ENCODE measurements at regions not wholly inside any gene's neighbourhood (a gene's known extent, or its start where the extent isn't known, plus 50 kb on each side); places are given as distances from the start of the nearest gene placed in this dataset.

DNA sequence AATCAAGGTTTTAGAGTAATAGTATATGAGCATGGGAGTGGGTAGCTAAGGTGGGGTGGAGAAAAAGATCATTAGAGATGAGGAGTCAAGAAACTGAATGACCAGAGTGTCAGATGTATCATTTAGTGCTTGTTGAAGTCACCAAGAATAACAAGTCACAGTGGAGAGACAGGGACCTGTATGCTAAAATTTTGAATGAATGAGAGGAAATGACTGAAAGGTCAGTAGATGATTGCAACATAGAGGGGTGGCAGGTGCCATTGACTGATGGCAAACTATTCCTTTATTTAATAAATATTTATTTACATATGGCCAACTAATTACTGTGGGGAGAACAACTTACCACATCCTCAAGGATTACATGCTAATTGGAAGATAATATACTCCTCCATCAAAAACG is 75.0 kb upstream of the ANKRD28 start:
- TF ChIP-seq, protein P1, sequence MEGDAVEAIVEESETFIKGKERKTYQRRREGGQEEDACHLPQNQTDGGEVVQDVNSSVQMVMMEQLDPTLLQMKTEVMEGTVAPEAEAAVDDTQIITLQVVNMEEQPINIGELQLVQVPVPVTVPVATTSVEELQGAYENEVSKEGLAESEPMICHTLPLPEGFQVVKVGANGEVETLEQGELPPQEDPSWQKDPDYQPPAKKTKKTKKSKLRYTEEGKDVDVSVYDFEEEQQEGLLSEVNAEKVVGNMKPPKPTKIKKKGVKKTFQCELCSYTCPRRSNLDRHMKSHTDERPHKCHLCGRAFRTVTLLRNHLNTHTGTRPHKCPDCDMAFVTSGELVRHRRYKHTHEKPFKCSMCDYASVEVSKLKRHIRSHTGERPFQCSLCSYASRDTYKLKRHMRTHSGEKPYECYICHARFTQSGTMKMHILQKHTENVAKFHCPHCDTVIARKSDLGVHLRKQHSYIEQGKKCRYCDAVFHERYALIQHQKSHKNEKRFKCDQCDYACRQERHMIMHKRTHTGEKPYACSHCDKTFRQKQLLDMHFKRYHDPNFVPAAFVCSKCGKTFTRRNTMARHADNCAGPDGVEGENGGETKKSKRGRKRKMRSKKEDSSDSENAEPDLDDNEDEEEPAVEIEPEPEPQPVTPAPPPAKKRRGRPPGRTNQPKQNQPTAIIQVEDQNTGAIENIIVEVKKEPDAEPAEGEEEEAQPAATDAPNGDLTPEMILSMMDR (IDR thresholded peaks at IDR 0.05 in 2 of 3, conservative IDR thresholded peaks at IDR 0.05 in 1 of 3; ENCODE audit: control insufficient read depth in 2 of 3, extremely low read depth in 1 of 3, insufficient read depth in 1 of 3, low read depth in 3 of 3, low read length in 3 of 3) = no peak
- no peak for TF ChIP-seq NR2C2 (IDR thresholded peaks at IDR 0.05; ENCODE audit: borderline replicate concordance, control insufficient read depth, insufficient read length, low read depth)
- TF ChIP-seq RAD21 (IDR thresholded peaks at IDR 0.05; ENCODE audit: insufficient read depth, low read depth, low read length) = no peak
- no peak for TF ChIP-seq NFYB (IDR thresholded peaks at IDR 0.05; ENCODE audit: insufficient read depth, low read depth, low read length)
- no peak for TF ChIP-seq CHD4 (IDR thresholded peaks at IDR 0.05)
- no peak for TF ChIP-seq SMC3 (IDR thresholded peaks at IDR 0.05; ENCODE audit: borderline replicate concordance, low read length)
- TF ChIP-seq, protein P2, sequence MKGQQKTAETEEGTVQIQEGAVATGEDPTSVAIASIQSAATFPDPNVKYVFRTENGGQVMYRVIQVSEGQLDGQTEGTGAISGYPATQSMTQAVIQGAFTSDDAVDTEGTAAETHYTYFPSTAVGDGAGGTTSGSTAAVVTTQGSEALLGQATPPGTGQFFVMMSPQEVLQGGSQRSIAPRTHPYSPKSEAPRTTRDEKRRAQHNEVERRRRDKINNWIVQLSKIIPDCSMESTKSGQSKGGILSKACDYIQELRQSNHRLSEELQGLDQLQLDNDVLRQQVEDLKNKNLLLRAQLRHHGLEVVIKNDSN (IDR thresholded peaks at IDR 0.05; ENCODE audit: borderline replicate concordance, extremely low read length, insufficient read depth, low read depth, low read length) = no peak
- TF ChIP-seq GABPA (IDR thresholded peaks at IDR 0.05; ENCODE audit: low read depth) = no peak
- TF ChIP-seq, protein P3, sequence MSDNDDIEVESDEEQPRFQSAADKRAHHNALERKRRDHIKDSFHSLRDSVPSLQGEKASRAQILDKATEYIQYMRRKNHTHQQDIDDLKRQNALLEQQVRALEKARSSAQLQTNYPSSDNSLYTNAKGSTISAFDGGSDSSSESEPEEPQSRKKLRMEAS (IDR thresholded peaks at IDR 0.05; ENCODE audit: low read depth, low read length) = no peak

Data from GM12878 (cell line).